Bone marrow (tissue), 2 donors: ENCODE measurements at regions not wholly inside any gene's neighbourhood (a gene's known extent, or its start where the extent isn't known, plus 50 kb on each side); places are given as distances from the start of the nearest gene placed in this dataset.
"Not testable (repeated sequence)": the region's sequence is repeated elsewhere in the genome, so short reads cannot be mapped to it uniquely, and the experiment has no call there.

ENCODE experiments used
- DNase-seq, 2 donors: peaks; one replicate each; lab custom pipeline; 2025; lab: John Stamatoyannopoulos, UW

GRCh38 chr2:44051593-44052347, 56.0 kb upstream of the LRPPRC start:
- no peak for DNase-seq

- no peak for DNase-seq
Measured at GRCh38 chr2:44052584-44052983, 56.8 kb upstream of the LRPPRC start.

GRCh38 chr2:44053052-44053451, 57.3 kb upstream of the LRPPRC start:
- no peak for DNase-seq

GRCh38 chr2:44053456-44053855, 57.7 kb upstream of the LRPPRC start:
- DNase-seq, result no peak

GRCh38 chr2:44055229-44055628, 59.4 kb upstream of the LRPPRC start:
- DNase-seq, result no peak

- DNase-seq, result no peak
Measured at GRCh38 chr2:44055664-44056063, 59.9 kb upstream of the LRPPRC start.

GRCh38 chr2:44056947-44057346, 61.2 kb upstream of the LRPPRC start:
- DNase-seq, result no peak

- not testable (repeated sequence) for DNase-seq
Measured at GRCh38 chr2:44060286-44060685, 64.5 kb upstream of the LRPPRC start.

- DNase-seq, result no peak
Measured at GRCh38 chr2:44060990-44061389, 65.2 kb upstream of the LRPPRC start.

- DNase-seq, result no peak
Measured at GRCh38 chr2:44061469-44061868, 65.7 kb upstream of the LRPPRC start.

- DNase-seq, result no peak
Measured at GRCh38 chr2:44061876-44062275, 66.1 kb upstream of the LRPPRC start.

- no peak for DNase-seq
Measured at GRCh38 chr2:44063033-44063432, 67.2 kb upstream of the LRPPRC start.

- DNase-seq, result not testable (repeated sequence)
Measured at GRCh38 chr2:44064281-44064680, 68.5 kb upstream of the LRPPRC start.

- not testable (repeated sequence) for DNase-seq
Measured at GRCh38 chr2:44067012-44067790, 71.4 kb upstream of the LRPPRC start.

GRCh38 chr2:44067791-44068181, 72.0 kb upstream of the LRPPRC start:
- DNase-seq, result not testable (repeated sequence)

- no peak for DNase-seq
Measured at GRCh38 chr2:44071454-44072046, 75.8 kb upstream of the LRPPRC start.

- DNase-seq, result not testable (repeated sequence)
Measured at GRCh38 chr2:44073667-44074066, 77.9 kb upstream of the LRPPRC start.

- not testable (repeated sequence) for DNase-seq
Measured at GRCh38 chr2:44074795-44075194, 79.0 kb upstream of the LRPPRC start.

GRCh38 chr2:44075541-44075940, 79.8 kb upstream of the LRPPRC start:
- no peak for DNase-seq

GRCh38 chr2:44077942-44078511, 82.2 kb upstream of the LRPPRC start:
- DNase-seq, result no peak

GRCh38 chr2:44079686-44080085, 83.9 kb upstream of the LRPPRC start:
- DNase-seq, result no peak

GRCh38 chr2:44083054-44083453, 85.6 kb upstream of the PPM1B start:
- no peak for DNase-seq

GRCh38 chr2:44084850-44085249, 83.8 kb upstream of the PPM1B start:
- no peak for DNase-seq
